H9 (cell line): ENCODE measurements at regions not wholly inside any gene's neighbourhood (a gene's known extent, or its start where the extent isn't known, plus 50 kb on each side); places are given as distances from the start of the nearest gene placed in this dataset.

Experiments used
- DNase-seq: peaks from one replicate; pipeline ENCODE4 v3.0.0-alpha.2; 2017
- H2AFZ ChIP-seq: one replicate; pipeline ENCODE4 v1.6.1; 2013; ENCODE audit warnings: mild to moderate bottlenecking, low read length, control low read depth, moderate library complexity
- H2AK5ac ChIP-seq: 2 replicates; pipeline ENCODE4 v1.6.1; 2013; ENCODE audit warnings: low read length, control low read depth, mixed read lengths; ENCODE audit not compliant: insufficient read length
- H2BK120ac ChIP-seq: one replicate; pipeline ENCODE4 v1.6.1; 2013; ENCODE audit warnings: low read depth, mild to moderate bottlenecking, low read length, control low read depth, inconsistent platforms; ENCODE audit not compliant: poor library complexity, severe bottlenecking
- H2BK12ac ChIP-seq: 2 replicates; pipeline ENCODE4 v1.6.1; 2013; ENCODE audit warnings: low read length, control low read depth, mixed read lengths, low read depth; ENCODE audit not compliant: insufficient read length
- H2BK15ac ChIP-seq: 2 replicates; pipeline ENCODE4 v1.6.1; 2013; ENCODE audit warnings: low read depth, low read length, control low read depth
- H2BK20ac ChIP-seq: one replicate; pipeline ENCODE4 v1.6.1; 2013; ENCODE audit warnings: low read depth, mild to moderate bottlenecking, low read length, control low read depth, inconsistent platforms; ENCODE audit not compliant: poor library complexity, severe bottlenecking
- H2BK5ac ChIP-seq: 2 replicates; pipeline ENCODE4 v1.6.1; 2013; ENCODE audit warnings: low read length, control low read depth, mixed read lengths; ENCODE audit not compliant: insufficient read length
- H3K14ac ChIP-seq: 2 replicates; pipeline ENCODE4 v1.6.1; 2013; ENCODE audit warnings: low read length, control low read depth; ENCODE audit not compliant: insufficient read depth
- H3K18ac ChIP-seq: 2 replicates; pipeline ENCODE4 v1.6.1; 2013; ENCODE audit warnings: low read depth, mild to moderate bottlenecking, mixed read lengths, low read length, control low read depth; ENCODE audit not compliant: insufficient read length
- H3K23ac ChIP-seq: 2 replicates; pipeline ENCODE4 v1.6.1; 2013; ENCODE audit warnings: low read length, control low read depth, mixed read lengths, low read depth; ENCODE audit not compliant: insufficient read length
- H3K23me2 ChIP-seq: 2 replicates; pipeline ENCODE4 v1.6.1; 2013; ENCODE audit warnings: low read depth, mild to moderate bottlenecking, mixed read lengths, low read length, control low read depth; ENCODE audit not compliant: insufficient read length, poor library complexity, severe bottlenecking
- H3K27ac ChIP-seq: 2 replicates; pipeline ENCODE4 v1.5.1; 2013; ENCODE audit warnings: low read length, control low read depth, mixed read lengths, low read depth; ENCODE audit not compliant: insufficient read length
- H3K27me3 ChIP-seq: 2 replicates; pipeline ENCODE4 v1.6.1; 2013; ENCODE audit warnings: low read length, control low read depth, inconsistent platforms; ENCODE audit not compliant: insufficient read depth
- H3K4ac ChIP-seq: 2 replicates; pipeline ENCODE4 v1.6.1; 2013; ENCODE audit warnings: low read depth, mild to moderate bottlenecking, control low read depth, inconsistent platforms, low read length, moderate library complexity
- H3K4me1 ChIP-seq: 2 replicates; pipeline ENCODE4 v1.6.1; 2013; ENCODE audit warnings: low read length, control low read depth, inconsistent platforms; ENCODE audit not compliant: insufficient read depth
- H3K4me2 ChIP-seq: 2 replicates; pipeline ENCODE4 v1.6.1; 2013; ENCODE audit warnings: low read length, control low read depth, mixed read lengths; ENCODE audit not compliant: insufficient read length, insufficient read depth
- H3K56ac ChIP-seq: 2 replicates; pipeline ENCODE4 v1.6.1; 2013; ENCODE audit warnings: low read depth, mild to moderate bottlenecking, mixed read lengths, low read length, control low read depth; ENCODE audit not compliant: insufficient read length
- H3K79me1 ChIP-seq: 2 replicates; pipeline ENCODE4 v1.6.1; 2013; ENCODE audit warnings: low read depth, mild to moderate bottlenecking, moderate library complexity, low read length, control low read depth, inconsistent platforms; ENCODE audit not compliant: insufficient read depth, poor library complexity, severe bottlenecking
- H3K79me2 ChIP-seq: 2 replicates; pipeline ENCODE4 v1.6.1; 2013; ENCODE audit warnings: low read length, control low read depth, inconsistent platforms; ENCODE audit not compliant: insufficient read depth
- H3K9ac ChIP-seq: 2 replicates; pipeline ENCODE4 v1.6.1; 2013; ENCODE audit warnings: low read length, control low read depth, mixed read lengths; ENCODE audit not compliant: insufficient read length; ENCODE audit errors: extremely low read depth
- H3K9me3 ChIP-seq: one replicate; pipeline ENCODE4 v1.6.1; 2013; ENCODE audit warnings: low read depth, low read length, inconsistent platforms; ENCODE audit not compliant: control insufficient read depth
- H3T11ph ChIP-seq: one replicate; pipeline ENCODE4 v1.6.1; 2013; ENCODE audit warnings: mild to moderate bottlenecking, low read length, control low read depth, inconsistent platforms
- H4K20me1 ChIP-seq: one replicate; pipeline ENCODE4 v1.6.1; 2013; ENCODE audit not compliant: control insufficient read depth, insufficient read length, insufficient read depth
- H4K5ac ChIP-seq: 2 replicates; pipeline ENCODE4 v1.6.1; 2013; ENCODE audit warnings: low read depth, mild to moderate bottlenecking, mixed read lengths, low read length, control low read depth; ENCODE audit not compliant: insufficient read length
- H4K8ac ChIP-seq: replicated peaks from 2 replicates; pipeline ENCODE4 v1.6.1; 2013; ENCODE audit warnings: low read length, control low read depth, mixed read lengths, low read depth; ENCODE audit not compliant: insufficient read length
- H4K91ac ChIP-seq: 2 replicates; pipeline ENCODE4 v1.6.1; 2013; ENCODE audit warnings: low read depth, mild to moderate bottlenecking, moderate library complexity, mixed read lengths, low read length, control low read depth; ENCODE audit not compliant: insufficient read length
- H3K27ac Mint-ChIP-seq, 3 experiments: 2 replicates in 2 of 3; 3 replicates in 1 of 3; pipeline ENCODE4 v1.8.0; 2020 to 2021; ENCODE audit warnings: mixed read lengths in 3 of 3, mild to moderate bottlenecking in 1 of 3, moderate library complexity in 1 of 3
- H3K27me3 Mint-ChIP-seq: 2 replicates; pipeline ENCODE4 v1.8.0; 2021; ENCODE audit warnings: low read depth, mild to moderate bottlenecking, moderate library complexity, mixed read lengths
- H3K36me3 Mint-ChIP-seq, 3 experiments: 2 replicates in 2 of 3; 3 replicates in 1 of 3; pipeline ENCODE4 v1.8.0; 2020 to 2021; ENCODE audit warnings: low read depth in 3 of 3, mixed read lengths in 3 of 3; ENCODE audit not compliant: insufficient read depth in 1 of 3
- H3K4me1 Mint-ChIP-seq, 2 experiments: 2 replicates each; pipeline ENCODE4 v1.8.0; 2020; ENCODE audit warnings: mixed read lengths in 2 of 2
- H3K4me3 Mint-ChIP-seq, 2 experiments: 2 replicates in 1 of 2; 3 replicates in 1 of 2; pipeline ENCODE4 v1.8.0; 2020 to 2021; ENCODE audit warnings: mild to moderate bottlenecking in 2 of 2, mixed read lengths in 2 of 2, moderate library complexity in 1 of 2
- H3K9me3 Mint-ChIP-seq, 2 experiments: 2 replicates in 1 of 2; 3 replicates in 1 of 2; pipeline ENCODE4 v1.8.0; 2020; ENCODE audit warnings: mild to moderate bottlenecking in 2 of 2, mixed read lengths in 2 of 2, moderate library complexity in 1 of 2
- CTCF ChIP-seq: fragments of 200-600 bp; sonication (generic); conservative IDR thresholded peaks from 3 replicates; pipeline ENCODE4 v1.8.0; 2021; ENCODE audit warnings: antibody characterized with exemption, mild to moderate bottlenecking
- WGBS: extraction: QIAGEN DNeasy Blood & Tissue Kit; methylation state at CpG from one replicate; pipeline ENCODE4 v1.1.7; 2013; ENCODE audit warnings: missing lambda C conversion rate, low lambda C conversion rate, mixed read lengths; ENCODE audit not compliant: insufficient read length; ENCODE audit errors: extremely low coverage; 5-methylcytosine and 5-hydroxymethylcytosine counted together

GRCh38 chr4:137602436-137602835 is 70.1 kb upstream of the PCDH18 start:
- H2AFZ ChIP-seq, result no peak overlapping the region
- no peak overlapping the region for H2AK5ac ChIP-seq
- H3K9ac ChIP-seq, result no peak overlapping the region
- no peak overlapping the region for H4K91ac ChIP-seq
- H3K27ac ChIP-seq, result no peak overlapping the region
- WGBS, result no CpG with 5 or more reads among the region's 2 CpGs
- H3K23me2 ChIP-seq, result no peaks in the 10 kb centered on the region
- no peak overlapping the region for H2BK15ac ChIP-seq
- H3K79me2 ChIP-seq, result no peaks in the 10 kb centered on the region
- no peak overlapping the region for H3T11ph ChIP-seq
- no peak overlapping the region for H2BK20ac ChIP-seq
- no peaks in the 10 kb centered on the region; the same call in 1 of the 2 replicates for H3K4me1 ChIP-seq
- no peak overlapping the region for H3K14ac ChIP-seq
- H2BK5ac ChIP-seq, result no peak overlapping the region
- H3K9me3 ChIP-seq, result no peaks in the 10 kb centered on the region
- no peak for TF ChIP-seq CTCF
- H3K27ac Mint-ChIP-seq, result no peak overlapping the region
- H3K4me1 Mint-ChIP-seq, result peaks cover 15 to 18% of the 10 kb centered on the region in 2 experiments
- no peaks in the 10 kb centered on the region for H3K79me1 ChIP-seq
- no peak overlapping the region for H2BK12ac ChIP-seq
- H3K36me3 Mint-ChIP-seq, result peaks cover 0 to 1% (median 0%) of the 10 kb centered on the region in 3 experiments; a peak in 1 of 7 replicates
- H4K5ac ChIP-seq, result no peak overlapping the region
- H2BK120ac ChIP-seq, result no peak overlapping the region
- no peak overlapping the region for H3K4me2 ChIP-seq
- H3K56ac ChIP-seq, result no peak overlapping the region
- H3K23ac ChIP-seq, result no peak overlapping the region
- H3K4me3 Mint-ChIP-seq, result no peak overlapping the region
- H3K9me3 Mint-ChIP-seq, result no peaks in the 10 kb centered on the region
- DNase-seq, result no peak
- no peak overlapping the region for H3K4ac ChIP-seq
- no peak overlapping the region for H4K8ac ChIP-seq
- no peaks in the 10 kb centered on the region for H3K27me3 Mint-ChIP-seq
- H3K27me3 ChIP-seq, result no peaks in the 10 kb centered on the region
- H3K18ac ChIP-seq, result no peak overlapping the region
- no peaks in the 10 kb centered on the region for H4K20me1 ChIP-seq
